HL-60/S4 (cell line): ENCODE measurements at regions not wholly inside any gene's neighbourhood (a gene's known extent, or its start where the extent isn't known, plus 50 kb on each side); places are given as distances from the start of the nearest gene placed in this dataset.
"Not testable (repeated sequence)": the region's sequence is repeated elsewhere in the genome, so short reads cannot be mapped to it uniquely, and the experiment has no call there.

ENCODE experiments used
- in situ Hi-C: fragments of 300-500 bp; cut with MboI; formaldehyde crosslinking; loops from 2 replicates; pipeline ENCODE4 v1.14.3; 2022; ENCODE audit warnings: low sequenced_read_pairs

- in situ Hi-C loops = no loop called here
Observed at GRCh38 chr18:70553936-70554260, 265.1 kb downstream of the SOCS6 start.

GRCh38 chr18:70553245-70553935 is 264.5 kb downstream of the SOCS6 start:
- in situ Hi-C loops = no loop called here

DNA sequence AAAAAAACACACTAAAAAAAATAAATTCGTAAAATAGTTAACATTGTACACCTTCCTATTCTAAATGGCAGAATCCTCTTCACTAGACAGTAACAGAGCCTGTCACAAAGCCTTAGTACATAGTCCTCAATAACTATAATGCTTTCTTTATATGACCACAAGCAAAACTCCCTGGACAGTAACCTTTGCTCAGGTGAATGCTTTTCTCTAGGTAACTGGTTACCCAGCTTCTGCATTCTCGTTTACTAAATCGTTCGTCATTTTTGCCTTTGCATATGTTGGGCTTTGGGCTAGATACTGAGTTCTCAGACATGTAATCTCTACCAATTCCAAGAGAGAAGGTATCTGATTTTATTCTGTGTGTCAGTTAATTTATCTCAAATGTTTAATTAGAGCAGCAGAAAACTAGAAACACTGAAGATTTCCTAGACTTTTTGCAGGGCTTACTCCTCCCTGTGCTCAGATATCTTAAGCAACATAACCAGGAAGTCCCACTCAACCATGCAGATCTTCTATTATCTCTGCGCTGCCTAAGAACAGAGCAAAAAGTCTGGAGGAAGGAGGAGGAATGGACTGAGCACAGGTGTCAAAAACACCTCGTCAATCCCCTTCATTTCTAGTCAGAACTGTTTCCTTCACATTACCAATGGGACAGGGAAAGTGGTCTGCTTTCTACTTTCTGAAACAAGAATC is 247.7 kb downstream of the SOCS6 start:
- in situ Hi-C loops = no loop called here

- in situ Hi-C loops = no loop called here
Observed at GRCh38 chr18:70535041-70535440, 246.2 kb downstream of the SOCS6 start.

GRCh38 chr18:70525322-70525721 is 236.5 kb downstream of the SOCS6 start:
- in situ Hi-C loops = not testable (repeated sequence)

- in situ Hi-C loops = no loop called here
Observed at GRCh38 chr18:70523792-70524182, 234.9 kb downstream of the SOCS6 start.

DNA sequence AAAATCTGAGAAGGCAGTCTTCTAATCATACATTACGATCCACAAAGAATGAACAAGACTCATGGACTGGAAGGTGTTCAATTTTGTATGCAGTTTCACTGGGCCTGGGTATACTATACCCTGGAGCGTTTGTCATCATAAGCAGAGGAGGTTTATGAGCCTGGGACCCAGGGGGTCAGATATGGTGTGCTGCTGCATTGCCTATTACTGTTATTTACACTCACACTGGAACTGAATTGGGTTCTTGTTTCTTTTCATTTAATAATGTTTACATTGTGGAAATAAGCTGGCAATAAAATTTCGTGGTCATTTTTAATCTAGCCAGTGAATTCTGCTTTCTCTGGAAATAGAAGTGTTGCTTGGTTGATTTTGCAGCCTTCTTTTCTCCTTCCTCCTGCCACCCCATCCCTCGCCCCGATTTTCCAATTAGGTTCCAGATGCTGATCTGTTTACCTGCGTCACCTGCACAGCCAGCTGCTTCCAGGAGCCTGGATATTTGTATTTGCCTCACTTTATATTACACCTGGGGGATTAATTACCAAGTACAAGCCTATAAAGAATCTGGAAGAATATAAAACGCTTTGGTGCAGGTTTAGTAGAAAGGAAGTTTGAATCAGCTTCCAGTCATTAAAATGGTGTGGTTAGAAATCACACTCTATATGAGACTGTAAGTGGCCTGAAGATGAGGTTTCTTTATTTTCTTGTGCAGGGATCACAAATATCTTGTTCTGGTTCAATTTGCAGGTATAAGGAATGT is 234.4 kb downstream of the SOCS6 start:
- in situ Hi-C loops = no loop called here

DNA sequence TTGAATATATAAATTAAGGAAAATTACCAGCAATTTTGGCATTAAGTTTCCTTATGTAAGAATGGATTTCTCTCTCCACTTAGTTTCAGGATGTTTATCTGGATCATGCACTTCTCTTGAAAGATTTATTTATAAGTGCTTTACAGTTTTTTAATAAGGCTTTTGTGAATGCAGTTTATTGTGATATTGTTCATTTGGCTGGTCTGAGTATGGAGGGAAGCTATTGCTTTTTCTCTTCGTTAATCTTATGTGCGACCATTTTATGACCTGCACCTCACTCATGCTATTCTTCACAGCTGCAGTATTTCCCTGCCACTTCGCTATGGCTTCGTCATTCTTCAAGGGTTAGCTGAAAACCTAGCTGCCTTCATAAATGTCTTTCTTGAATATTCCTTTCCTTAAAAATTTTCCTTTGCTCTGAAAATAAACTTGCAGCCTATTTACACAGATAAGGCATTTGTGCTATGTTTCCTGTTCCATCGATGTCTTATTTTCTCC is 233.4 kb downstream of the SOCS6 start:
- in situ Hi-C loops = no loop called here

DNA sequence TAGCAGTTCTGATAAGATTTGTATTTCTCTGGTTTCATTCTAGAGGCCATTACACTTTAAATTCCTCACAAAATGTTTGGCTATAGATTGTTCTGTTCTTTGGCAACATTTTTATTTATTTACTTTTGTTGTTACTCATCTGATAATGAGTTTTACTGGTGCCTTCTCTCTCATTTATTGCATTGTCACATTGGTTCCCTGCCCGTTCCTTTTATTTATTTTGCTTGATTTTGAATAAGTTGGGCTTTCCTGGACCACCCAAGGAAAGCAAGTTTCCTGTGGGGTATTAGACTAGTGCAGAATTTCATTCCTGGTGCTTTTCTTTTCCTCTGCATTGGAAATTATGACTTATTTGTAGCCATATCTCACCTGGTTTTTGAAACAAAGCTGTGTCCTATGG is 232.0 kb downstream of the SOCS6 start:
- in situ Hi-C loops = no loop called here

DNA sequence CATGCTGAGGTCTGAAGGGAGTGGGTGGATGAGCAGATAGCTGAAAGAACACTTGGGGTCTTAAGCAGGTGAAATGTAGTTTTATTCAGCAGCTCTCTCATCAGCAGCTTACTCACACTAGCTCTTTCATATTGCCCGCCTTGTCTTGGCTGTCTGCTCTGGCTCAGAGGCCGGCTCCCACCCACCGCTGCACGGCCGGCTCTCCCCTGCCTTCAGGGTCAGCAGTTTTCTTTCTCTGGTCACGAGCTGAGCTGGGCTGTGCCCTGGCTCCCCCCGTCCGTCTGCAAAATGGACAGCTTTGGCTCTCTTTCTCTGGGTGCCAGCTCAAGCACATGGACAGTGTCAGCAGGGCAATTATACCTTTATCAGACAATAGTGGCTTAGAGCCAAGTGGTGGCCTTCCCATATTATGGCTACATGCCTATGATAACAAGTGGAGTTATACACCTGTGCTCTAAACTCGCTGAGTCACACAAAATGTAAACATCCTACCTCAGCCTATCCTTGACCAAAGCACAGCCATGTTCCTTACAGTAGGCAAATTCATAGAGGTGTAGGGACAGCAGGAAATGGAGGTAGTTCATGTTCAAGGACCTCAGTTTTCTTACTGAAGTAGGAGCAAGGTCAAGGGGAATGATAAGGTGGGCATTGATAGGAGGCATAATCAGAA is 224.8 kb downstream of the SOCS6 start:
- in situ Hi-C loops = no loop called here

DNA sequence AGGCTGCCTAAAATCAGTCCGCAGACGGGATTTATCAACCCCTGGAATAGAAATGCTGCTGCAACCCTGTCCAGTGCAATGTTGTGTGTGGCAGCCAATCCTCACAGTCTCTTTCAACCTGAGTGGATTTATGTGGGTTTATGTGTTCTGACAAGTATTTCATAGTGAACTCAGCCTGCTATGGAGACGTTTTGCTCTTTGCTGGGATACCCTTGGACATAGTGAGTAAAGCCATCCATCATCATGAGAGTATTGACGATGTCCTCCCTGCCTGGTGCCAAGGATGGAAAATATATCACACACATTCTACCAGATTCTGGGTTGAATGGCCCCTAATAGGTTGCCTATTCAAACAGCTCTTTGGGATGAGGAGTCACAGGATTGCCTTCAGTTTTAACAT is 219.1 kb downstream of the SOCS6 start:
- in situ Hi-C loops = no loop called here

- in situ Hi-C loops = no loop called here
Observed at GRCh38 chr18:70506511-70506910, 217.7 kb downstream of the SOCS6 start.

- in situ Hi-C loops = no loop called here
Observed at GRCh38 chr18:70503060-70503459, 214.2 kb downstream of the SOCS6 start.

GRCh38 chr18:70501358-70501757 is 212.5 kb downstream of the SOCS6 start:
- in situ Hi-C loops = no loop called here

DNA sequence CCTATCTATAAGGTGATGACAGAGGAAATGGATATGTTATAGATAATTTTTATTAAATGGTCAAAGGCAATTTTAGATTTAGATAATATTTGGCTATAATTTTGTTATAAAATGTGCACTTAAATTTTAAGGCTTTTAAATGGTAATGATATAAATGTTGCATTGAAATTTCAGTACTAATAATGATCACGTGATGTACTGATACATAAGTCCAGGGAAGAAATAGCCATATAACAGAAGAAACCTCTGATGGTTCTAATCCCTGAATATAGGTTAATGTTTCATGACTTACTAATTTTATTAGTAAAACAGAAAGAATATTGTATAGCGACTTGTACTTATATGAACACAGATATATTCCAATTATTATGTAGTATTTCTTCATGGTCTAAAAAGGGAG is 211.9 kb downstream of the SOCS6 start:
- in situ Hi-C loops = no loop called here

DNA sequence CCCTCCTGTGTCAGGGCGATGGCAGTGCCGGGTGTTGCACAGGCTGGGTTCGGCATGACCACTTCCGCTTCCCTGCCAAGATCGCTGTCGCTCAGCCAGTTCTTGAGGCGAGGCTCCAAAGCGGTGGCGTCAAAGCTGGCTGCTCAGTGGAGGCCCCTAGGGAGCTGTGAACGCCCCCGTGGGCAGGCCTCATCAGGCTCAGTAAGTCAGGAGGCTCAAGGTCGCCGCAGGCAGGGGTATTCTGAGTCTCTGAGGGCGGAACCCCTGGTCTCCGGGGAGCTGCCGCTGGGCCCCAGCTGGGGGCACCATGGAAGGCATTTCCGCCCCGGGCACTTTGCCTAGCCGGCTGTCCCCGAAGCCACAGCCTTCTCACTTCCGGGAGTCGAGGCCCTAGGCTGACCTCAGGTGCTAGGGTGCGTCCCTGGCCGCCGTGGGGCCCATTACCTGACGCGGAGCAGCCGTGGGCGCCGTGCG is 210.4 kb downstream of the SOCS6 start:
- in situ Hi-C loops = no loop called here

- in situ Hi-C loops = no loop called here
Observed at GRCh38 chr18:70496353-70497294, 207.8 kb downstream of the SOCS6 start.

DNA sequence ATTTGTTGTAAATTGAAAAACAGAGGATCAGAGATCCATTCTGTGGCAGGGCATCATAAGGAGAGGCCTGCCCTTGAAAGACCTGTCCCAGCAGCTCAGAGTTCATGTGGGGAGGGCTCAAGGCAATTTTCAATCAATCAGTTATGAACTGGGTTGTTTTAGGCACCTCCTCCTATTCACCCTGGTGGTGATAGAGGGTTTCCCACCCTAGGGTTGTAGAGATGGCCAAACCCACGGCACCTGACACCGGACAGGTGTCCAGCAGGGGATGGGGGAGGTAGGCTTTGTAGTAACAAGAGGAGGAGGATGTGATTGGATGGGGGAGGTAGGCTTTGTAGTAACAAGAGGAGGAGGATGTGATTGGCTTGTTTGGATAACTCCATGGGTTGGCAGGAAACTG is 205.7 kb downstream of the SOCS6 start:
- in situ Hi-C loops = no loop called here

DNA sequence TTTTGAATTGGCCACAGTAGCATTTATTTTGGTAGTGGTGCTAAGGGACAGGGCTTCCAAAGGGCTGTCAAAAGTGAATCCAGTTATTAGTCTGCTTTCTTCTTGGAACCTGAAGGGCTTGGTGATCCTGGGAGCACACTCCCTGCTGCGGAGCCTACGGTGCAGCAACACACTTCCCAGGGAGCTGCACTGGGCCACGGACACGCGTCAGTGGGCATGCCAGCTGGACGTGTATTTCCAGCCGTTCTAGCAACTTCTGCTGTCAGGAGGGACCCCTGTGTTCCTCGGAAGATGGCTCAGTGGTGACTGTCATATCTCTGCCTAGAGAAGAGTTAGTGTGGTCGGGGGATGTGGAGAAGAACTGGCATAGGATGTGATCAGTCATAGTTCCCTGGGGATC is 204.6 kb downstream of the SOCS6 start:
- in situ Hi-C loops = no loop called here

- in situ Hi-C loops = no loop called here
Observed at GRCh38 chr18:70491734-70492348, 203.0 kb downstream of the SOCS6 start.
